ENCODE measurements at regions not wholly inside any gene's neighbourhood (a gene's known extent, or its start where the extent isn't known, plus 50 kb on each side); places are given as distances from the start of the nearest gene placed in this dataset.

- Histone ChIP-seq H3K27ac (ENCODE audit: insufficient read depth, low read length) (no peak overlapping the region), H3K4me1 (ENCODE audit: control insufficient read depth, extremely low read depth, insufficient read depth, low read length) (no peaks in the 10 kb centered on the region), H3K9ac (ENCODE audit: insufficient read depth, low read length) (no peak overlapping the region), H2AFZ (ENCODE audit: low read length) (no peak overlapping the region), H3K4me3 (replicated peaks in 1 of 4; ENCODE audit: control extremely low read depth in 1 of 4, insufficient read depth in 1 of 4, low read depth in 3 of 4, low read length in 4 of 4) (no peak overlapping the region), H4K20me1 (ENCODE audit: control insufficient read depth, extremely low read depth, insufficient read depth, low read length) (no peaks in the 10 kb centered on the region), H3K4me2 (ENCODE audit: extremely low read depth, insufficient read depth, low read length) (no peak overlapping the region), H3K27me3 (ENCODE audit: control insufficient read depth, insufficient read depth, low read length) (no peaks in the 10 kb centered on the region), H3K36me3 (ENCODE audit: control insufficient read depth, insufficient read depth, low read length) (no peaks in the 10 kb centered on the region), H3K79me2 (ENCODE audit: control insufficient read depth, insufficient read depth, low read length) (no peaks in the 10 kb centered on the region), H3K9me3 (ENCODE audit: control insufficient read depth, insufficient read depth, low read depth, low read length) (no peaks in the 10 kb centered on the region)
- TF ChIP-seq CTCF (conservative IDR thresholded peaks at IDR 0.05 in 1 of 2, IDR thresholded peaks at IDR 0.05 in 1 of 2; ENCODE audit: low read depth in 1 of 2, low read length in 2 of 2) (no peak), EZH2 (IDR thresholded peaks at IDR 0.05; ENCODE audit: low read length, missing control alignments) (no peak)
- no peak for DNase-seq (ENCODE audit: low read depth in 2 of 2)
Measured at GRCh38 chr18:33866386-33866785, 288.4 kb downstream of the ASXL3 start.

GRCh38 chr18:33863912-33864311 is 285.9 kb downstream of the ASXL3 start:
- no peaks in the 10 kb centered on the region for H3K4me1 ChIP-seq (ENCODE audit: control insufficient read depth, extremely low read depth, insufficient read depth, low read length)
- H3K36me3 ChIP-seq (ENCODE audit: control insufficient read depth, insufficient read depth, low read length): no peaks in the 10 kb centered on the region
- no peak overlapping the region for H3K27ac ChIP-seq (ENCODE audit: insufficient read depth, low read length)
- DNase-seq (ENCODE audit: low read depth in 2 of 2): no peak
- no peak overlapping the region for H3K9ac ChIP-seq (ENCODE audit: insufficient read depth, low read length)
- no peak overlapping the region for H2AFZ ChIP-seq (ENCODE audit: low read length)
- H3K79me2 ChIP-seq (ENCODE audit: control insufficient read depth, insufficient read depth, low read length): no peaks in the 10 kb centered on the region
- H3K9me3 ChIP-seq (ENCODE audit: control insufficient read depth, insufficient read depth, low read depth, low read length): no peaks in the 10 kb centered on the region
- TF ChIP-seq CTCF (conservative IDR thresholded peaks at IDR 0.05 in 1 of 2, IDR thresholded peaks at IDR 0.05 in 1 of 2; ENCODE audit: low read depth in 1 of 2, low read length in 2 of 2): no peak
- TF ChIP-seq EZH2 (IDR thresholded peaks at IDR 0.05; ENCODE audit: low read length, missing control alignments): no peak
- H3K27me3 ChIP-seq (ENCODE audit: control insufficient read depth, insufficient read depth, low read length): no peaks in the 10 kb centered on the region
- no peak overlapping the region for H3K4me2 ChIP-seq (ENCODE audit: extremely low read depth, insufficient read depth, low read length)
- H3K4me3 ChIP-seq (replicated peaks in 1 of 4; ENCODE audit: control extremely low read depth in 1 of 4, insufficient read depth in 1 of 4, low read depth in 3 of 4, low read length in 4 of 4): no peak overlapping the region
- no peaks in the 10 kb centered on the region for H4K20me1 ChIP-seq (ENCODE audit: control insufficient read depth, extremely low read depth, insufficient read depth, low read length)

GRCh38 chr18:33854827-33855139 is 276.8 kb downstream of the ASXL3 start:
- Histone ChIP-seq H3K9ac (ENCODE audit: insufficient read depth, low read length) (no peak overlapping the region), H3K4me1 (ENCODE audit: control insufficient read depth, extremely low read depth, insufficient read depth, low read length) (no peaks in the 10 kb centered on the region), H3K36me3 (ENCODE audit: control insufficient read depth, insufficient read depth, low read length) (no peaks in the 10 kb centered on the region), H3K79me2 (ENCODE audit: control insufficient read depth, insufficient read depth, low read length) (no peaks in the 10 kb centered on the region), H3K9me3 (ENCODE audit: control insufficient read depth, insufficient read depth, low read depth, low read length) (no peaks in the 10 kb centered on the region), H3K4me3 (replicated peaks in 1 of 4; ENCODE audit: control extremely low read depth in 1 of 4, insufficient read depth in 1 of 4, low read depth in 3 of 4, low read length in 4 of 4) (no peak overlapping the region), H3K27ac (ENCODE audit: insufficient read depth, low read length) (no peak overlapping the region), H4K20me1 (ENCODE audit: control insufficient read depth, extremely low read depth, insufficient read depth, low read length) (no peaks in the 10 kb centered on the region), H3K27me3 (ENCODE audit: control insufficient read depth, insufficient read depth, low read length) (no peaks in the 10 kb centered on the region), H3K4me2 (ENCODE audit: extremely low read depth, insufficient read depth, low read length) (no peak overlapping the region), H2AFZ (ENCODE audit: low read length) (no peak overlapping the region)
- TF ChIP-seq EZH2 (IDR thresholded peaks at IDR 0.05; ENCODE audit: low read length, missing control alignments) (no peak), CTCF (conservative IDR thresholded peaks at IDR 0.05 in 1 of 2, IDR thresholded peaks at IDR 0.05 in 1 of 2; ENCODE audit: low read depth in 1 of 2, low read length in 2 of 2) (no peak)
- DNase-seq (ENCODE audit: low read depth in 2 of 2): no peak
